HG03575 (cell line): ENCODE measurements at regions not wholly inside any gene's neighbourhood (a gene's known extent, or its start where the extent isn't known, plus 50 kb on each side); places are given as distances from the start of the nearest gene placed in this dataset.

Experiments
- ATAC-seq: cut with Tn5 transposase; IDR thresholded peaks from one replicate; pipeline ENCODE4 v1.9.1; 2021; ENCODE audit not compliant: unreplicated experiment, insufficient number of reproducible peaks, low FRiP score; ENCODE audit errors: extremely low read depth

GRCh38 chr1:98490099-98490498 is 171.4 kb upstream of the SNX7 start:
- ATAC-seq, result no peak

- ATAC-seq, result no peak
These were observed 173.9 kb upstream of the SNX7 start for GRCh38 chr1:98487620-98488019.

- ATAC-seq, result no peak
These were observed 178.9 kb upstream of the SNX7 start for GRCh38 chr1:98482611-98483010.

DNA sequence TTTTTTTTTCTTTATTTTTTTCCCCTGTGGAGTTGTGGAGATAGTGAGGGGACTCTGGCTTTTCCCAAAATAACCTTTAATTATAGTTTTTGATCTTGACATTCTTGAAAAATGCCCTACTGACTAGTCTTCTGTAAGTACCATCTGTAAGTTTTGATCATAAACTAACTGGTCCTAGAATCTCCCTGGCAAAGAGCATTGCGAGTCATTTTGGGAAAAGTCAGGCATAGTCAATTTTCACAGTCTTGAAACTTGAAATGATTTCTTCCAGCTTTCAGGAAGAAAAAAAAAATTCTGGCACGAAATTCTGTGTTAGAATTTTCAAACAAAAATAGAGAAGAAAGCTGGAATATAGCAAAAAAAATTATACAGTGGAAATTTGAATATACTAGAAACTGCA is 181.2 kb upstream of the SNX7 start:
- ATAC-seq, result no peak

DNA sequence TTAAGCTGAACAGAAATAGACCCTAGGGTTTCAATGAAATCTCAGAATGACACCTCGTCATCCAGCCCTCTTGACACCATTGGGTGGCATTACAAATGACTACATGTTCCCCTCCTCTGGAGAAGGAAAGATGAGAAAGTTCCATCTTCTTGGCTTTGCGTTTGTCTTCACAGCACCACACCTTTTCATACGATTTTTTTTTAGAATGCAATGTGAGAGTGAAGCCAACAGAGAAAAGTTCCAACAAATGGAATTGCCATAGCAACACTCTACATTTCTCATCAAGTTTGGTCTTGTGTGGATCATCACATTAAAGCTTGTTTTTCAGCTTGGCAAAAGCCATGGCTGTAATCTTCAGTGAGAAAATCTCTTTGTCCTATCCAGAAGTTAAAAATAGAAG is 183.4 kb upstream of the SNX7 start:
- no peak for ATAC-seq

GRCh38 chr1:98472878-98473277 is 188.6 kb upstream of the SNX7 start:
- ATAC-seq, result no peak

DNA sequence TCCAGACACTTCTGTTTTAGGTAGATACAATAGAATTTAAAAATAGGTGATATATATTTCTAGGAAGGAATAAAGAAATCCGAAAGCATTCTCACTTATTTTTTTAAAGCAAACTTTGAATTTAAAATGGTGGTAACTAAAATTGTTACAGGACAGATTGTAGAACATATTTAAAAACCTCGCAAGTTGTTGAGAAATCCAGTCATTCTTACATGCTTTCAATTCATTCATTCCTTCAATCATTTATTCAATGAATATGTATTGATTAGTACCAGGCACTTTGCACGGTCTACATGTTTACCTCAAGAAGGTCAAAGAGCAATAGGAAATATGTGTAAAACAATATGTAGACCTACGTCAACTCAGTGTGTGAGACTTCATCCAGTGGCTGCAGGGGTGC is 189.9 kb upstream of the SNX7 start:
- ATAC-seq, result no peak

GRCh38 chr1:98468111-98468717 is 193.3 kb upstream of the SNX7 start:
- no peak for ATAC-seq

GRCh38 chr1:98467586-98467985 is 193.9 kb upstream of the SNX7 start:
- ATAC-seq, result no peak

- no peak for ATAC-seq
These were observed 194.4 kb upstream of the SNX7 start for GRCh38 chr1:98467122-98467521.

- ATAC-seq, result no peak
These were observed 199.6 kb upstream of the SNX7 start for GRCh38 chr1:98461873-98462385.

DNA sequence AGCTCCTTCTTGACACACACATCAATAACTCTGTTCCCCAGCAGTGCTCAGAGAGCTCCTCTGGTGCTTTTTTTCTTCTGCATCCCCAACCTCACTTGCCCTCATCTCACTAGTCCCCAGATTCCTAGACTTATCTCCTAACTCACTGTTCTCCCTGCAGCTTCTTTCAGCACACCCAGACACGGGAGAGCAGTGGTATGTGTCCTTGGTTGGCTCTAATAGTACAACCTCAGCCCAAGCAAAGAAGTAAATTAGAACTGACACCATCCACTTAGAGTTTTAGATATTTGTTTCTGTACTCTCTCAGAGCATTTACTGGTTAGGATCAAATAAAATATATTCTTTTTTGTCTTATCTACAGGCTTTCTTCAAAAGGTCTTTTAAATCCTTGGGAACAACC is 201.4 kb upstream of the SNX7 start:
- no peak for ATAC-seq

- no peak for ATAC-seq
These were observed 202.0 kb upstream of the SNX7 start for GRCh38 chr1:98459486-98459870.

- no peak for ATAC-seq
These were observed 202.7 kb upstream of the SNX7 start for GRCh38 chr1:98458511-98459485.

- ATAC-seq, result no peak
These were observed 204.3 kb upstream of the SNX7 start for GRCh38 chr1:98457248-98457647.

- no peak for ATAC-seq
These were observed 206.9 kb upstream of the SNX7 start for GRCh38 chr1:98454666-98455065.

- no peak for ATAC-seq
These were observed 208.5 kb upstream of the SNX7 start for GRCh38 chr1:98453066-98453465.

GRCh38 chr1:98452162-98452561 is 209.4 kb upstream of the SNX7 start:
- ATAC-seq, result no peak

- no peak for ATAC-seq
These were observed 220.2 kb upstream of the SNX7 start for GRCh38 chr1:98441281-98441680.

DNA sequence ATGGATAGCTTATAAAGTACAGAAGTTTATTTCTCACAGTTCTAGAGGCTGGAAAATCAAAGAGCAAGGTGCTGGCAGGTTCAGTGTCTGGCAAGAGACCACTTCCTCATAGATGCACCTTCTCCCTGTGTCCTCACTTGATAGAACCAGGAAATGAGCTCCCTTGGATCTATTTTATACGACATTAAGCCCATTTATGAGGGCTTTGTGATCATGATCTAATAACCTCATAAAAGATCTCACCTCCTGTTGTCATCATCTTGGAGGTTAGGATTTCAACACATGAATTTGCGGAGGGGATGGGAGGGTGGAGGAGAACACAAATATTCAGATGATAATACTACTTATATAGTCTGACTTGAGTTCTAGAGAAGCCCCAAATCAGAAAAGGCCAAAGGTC is 222.1 kb upstream of the SNX7 start:
- no peak for ATAC-seq
